Spleen (tissue), 7 donors: ENCODE measurements at regions not wholly inside any gene's neighbourhood (a gene's known extent, or its start where the extent isn't known, plus 50 kb on each side); places are given as distances from the start of the nearest gene placed in this dataset.

ENCODE experiments used
- CTCF ChIP-seq, 11 experiments: fragments of 200-600 bp in 7 of 11; fragments of 450-650 bp in 4 of 11; sonication (generic) in 4 of 11; IDR thresholded peaks in 8 of 11; conservative IDR thresholded peaks in 3 of 11; 1 replicate in 7 of 11; 2 replicates in 4 of 11; pipeline versions ENCODE4 v1.4.0 to v1.8.0; 2016 to 2021; ENCODE audit warnings: antibody characterized with exemption in 11 of 11, inconsistent platforms in 4 of 11, mild to moderate bottlenecking in 1 of 11
- POLR2A ChIP-seq, 3 donors: fragments of 450-650 bp; IDR thresholded peaks; one replicate each; pipeline ENCODE4 v1.5.1; 2017; ENCODE audit warnings: antibody characterized with exemption in 3 of 3, mild to moderate bottlenecking in 1 of 3
- POLR2AphosphoS5 ChIP-seq, 3 donors: sonication (generic); formaldehyde crosslinking; IDR thresholded peaks; one replicate each; pipeline ENCODE4 v1.5.1; 2017; ENCODE audit warnings: antibody characterized with exemption in 3 of 3
- donor health status: DM: no; HTN: no; CAD: no; lungs with moderate emphysema.
- donor health status: DM: no; HTN: no; CAD: no.
- donor health status: DM: no; HTN: no; CAD: no.

- TF ChIP-seq POLR2A (IDR thresholded peaks at IDR 0.05), result no peak
- no peak for TF ChIP-seq CTCF (IDR thresholded peaks at IDR 0.05 in 8 of 11, conservative IDR thresholded peaks at IDR 0.05 in 3 of 11)
- no peak for TF ChIP-seq POLR2AphosphoS5 (IDR thresholded peaks at IDR 0.05)
These were observed 136.2 kb downstream of the SEC16B start for GRCh38 chr1:177833631-177834030.
